DOHH2 (cell line): ENCODE measurements at regions not wholly inside any gene's neighbourhood (a gene's known extent, or its start where the extent isn't known, plus 50 kb on each side); places are given as distances from the start of the nearest gene placed in this dataset.

Experiments
- CTCF ChIP-seq: fragments of 200-600 bp; sonication (generic); IDR thresholded peaks from one replicate; pipeline ENCODE4 v1.5.1; 2014; ENCODE audit warnings: antibody characterized with exemption, mild to moderate bottlenecking, low read depth, low read length; ENCODE audit not compliant: poor library complexity, severe bottlenecking
- EZH2phosphoT487 ChIP-seq: fragments of 200-600 bp; sonication (generic); IDR thresholded peaks from 2 replicates; pipeline ENCODE4 v1.6.1; 2017; ENCODE audit warnings: borderline replicate concordance, mild to moderate bottlenecking, antibody characterized with exemption, low read length, moderate library complexity, mixed read lengths

GRCh38 chr18:43665105-43665788 is 388.0 kb upstream of the SYT4 start:
- TF ChIP-seq EZH2phosphoT487 (no peak), CTCF (no peak)
